Endothelial cell of umbilical vein (primary cell): ENCODE measurements at regions not wholly inside any gene's neighbourhood (a gene's known extent, or its start where the extent isn't known, plus 50 kb on each side); places are given as distances from the start of the nearest gene placed in this dataset.

Experiments used
- BruUV-seq: library from RNA; stranded (reverse); fragments of 400-500 nt; replicated peaks from 2 replicates; lab custom pipeline; 2021; lab: Mats Ljungman, UMichigan
- CTCF ChIA-PET: fragments of 300-600, 350-600 bp; sonication (Branson Sonifier 250); formaldehyde crosslinking; loops from one replicate; lab custom pipeline; 2021; ENCODE audit warnings: antibody characterized with exemption, inconsistent platforms; lab: Charles Lee
- POLR2A ChIA-PET: fragments of 300-600, 350-600 bp; sonication (Branson Sonifier 250); formaldehyde crosslinking; loops from one replicate; lab custom pipeline; 2021; ENCODE audit warnings: antibody characterized with exemption, inconsistent platforms; lab: Charles Lee
- DNase-seq: peaks from one replicate; pipeline ENCODE4 v3.0.0-alpha.2; 2011; ENCODE audit warnings: low read depth, low spot score
- FAIRE-seq: peaks from 2 replicates; lab custom pipeline; 2011; peaks lifted over from hg19 to GRCh38; lab: Jason Lieb, UNC
- H2AFZ ChIP-seq: 2 replicates; pipeline ENCODE4 v1.6.0; 2012; ENCODE audit warnings: low read depth, low read length, control low read depth, inconsistent platforms
- H3K27ac ChIP-seq: 2 replicates; pipeline ENCODE4 v1.5.1; 2011; ENCODE audit warnings: low read depth, mild to moderate bottlenecking, control low read depth, low read length, moderate library complexity; ENCODE audit not compliant: insufficient read depth
- H3K27me3 ChIP-seq, 2 experiments: 2 replicates each; pipeline versions ENCODE4 v1.6.0 to v1.6.1; 2011; ENCODE audit warnings: low read length in 2 of 2, mixed read lengths in 1 of 2; ENCODE audit not compliant: control insufficient read depth in 2 of 2, insufficient read depth in 2 of 2
- H3K36me3 ChIP-seq, 2 experiments: 2 replicates in 1 of 2; 3 replicates in 1 of 2; pipeline ENCODE4 v1.5.1; 2011; ENCODE audit warnings: low read length in 2 of 2, mild to moderate bottlenecking in 1 of 2, moderate library complexity in 1 of 2; ENCODE audit not compliant: control insufficient read depth in 2 of 2, insufficient read depth in 2 of 2; ENCODE audit errors: extremely low read depth in 1 of 2
- H3K4me1 ChIP-seq: 3 replicates; pipeline ENCODE4 v1.5.1; 2011; ENCODE audit warnings: mild to moderate bottlenecking, low read length; ENCODE audit not compliant: control insufficient read depth, insufficient read depth; ENCODE audit errors: extremely low read depth
- H3K4me2 ChIP-seq: 2 replicates; pipeline ENCODE4 v1.6.1; 2011; ENCODE audit warnings: low read length, control low read depth, mixed read lengths; ENCODE audit not compliant: insufficient read depth
- H3K4me3 ChIP-seq, 3 experiments: fragments of 200-600 bp in 1 of 3; sonication (generic), shearing (Covaris generic) in 1 of 3; replicated peaks in 1 of 3; 2 replicates each; pipeline ENCODE4 v1.5.1; 2011 to 2016; ENCODE audit warnings: control low read depth in 3 of 3, low read length in 3 of 3, mild to moderate bottlenecking in 2 of 3, inconsistent platforms in 1 of 3, low read depth in 1 of 3, moderate library complexity in 1 of 3; ENCODE audit not compliant: insufficient read depth in 1 of 3
- H3K79me2 ChIP-seq: 2 replicates; pipeline ENCODE4 v1.6.0; 2012; ENCODE audit warnings: low read length, inconsistent platforms; ENCODE audit not compliant: control insufficient read depth, insufficient read depth
- H3K9ac ChIP-seq: replicated peaks from 2 replicates; pipeline ENCODE3; 2011; ENCODE audit warnings: low read length, control low read depth; ENCODE audit not compliant: insufficient read depth; ENCODE audit errors: extremely low read depth
- H3K9me1 ChIP-seq: replicated peaks from 3 replicates; pipeline ENCODE4 v1.6.0; 2011; ENCODE audit warnings: mild to moderate bottlenecking, low read length; ENCODE audit not compliant: control insufficient read depth, insufficient read depth; ENCODE audit errors: extremely low read depth
- H3K9me3 ChIP-seq: replicated peaks from 2 replicates; pipeline ENCODE4 v1.5.1; 2012; ENCODE audit warnings: low read length, inconsistent platforms; ENCODE audit not compliant: control insufficient read depth, insufficient read depth
- H4K20me1 ChIP-seq: replicated peaks from 2 replicates; pipeline ENCODE3; 2011; ENCODE audit warnings: mild to moderate bottlenecking, low read length; ENCODE audit not compliant: control insufficient read depth, insufficient read depth; ENCODE audit errors: extremely low read depth
- CTCF ChIP-seq, 2 donors: IDR thresholded peaks; 1 replicate in 1 of 2; 2 replicates in 1 of 2; pipeline ENCODE4 v1.5.1; 2011; ENCODE audit warnings: low read length in 2 of 2, mild to moderate bottlenecking in 2 of 2, moderate library complexity in 2 of 2, control low read depth in 1 of 2, inconsistent platforms in 1 of 2, low read depth in 1 of 2; ENCODE audit not compliant: insufficient read depth in 1 of 2; ENCODE audit errors: extremely low read depth in 1 of 2
- EZH2 ChIP-seq: IDR thresholded peaks from 2 replicates; pipeline ENCODE4 v1.6.1; 2012; ENCODE audit warnings: borderline replicate concordance, low read depth, mild to moderate bottlenecking, moderate library complexity, low read length, inconsistent platforms; ENCODE audit not compliant: severe bottlenecking
- FOS ChIP-seq: IDR thresholded peaks from 2 replicates; pipeline ENCODE4 v1.6.1; 2011; ENCODE audit warnings: mild to moderate bottlenecking, low read length, moderate library complexity, borderline replicate concordance; ENCODE audit not compliant: insufficient read depth
- GATA2 ChIP-seq: IDR thresholded peaks from 2 replicates; pipeline ENCODE4 v1.7.0; 2011; ENCODE audit warnings: low read depth, mild to moderate bottlenecking, moderate library complexity, mixed read lengths, low read length; ENCODE audit not compliant: insufficient read length, insufficient read depth
- JUN ChIP-seq: IDR thresholded peaks from 2 replicates; pipeline ENCODE4 v1.6.1; 2011; ENCODE audit warnings: borderline replicate concordance, low read depth; ENCODE audit not compliant: insufficient read length, insufficient read depth
- MYC ChIP-seq: IDR thresholded peaks from one replicate; pipeline ENCODE4 v1.6.1; 2011; ENCODE audit warnings: mild to moderate bottlenecking, low read depth, low read length
- POLR2A ChIP-seq: IDR thresholded peaks from 2 replicates; pipeline ENCODE4 v1.6.1; 2012; ENCODE audit warnings: low read depth, mild to moderate bottlenecking, control low read depth, low read length
- POLR2AphosphoS5 ChIP-seq: IDR thresholded peaks from 2 replicates; pipeline ENCODE4 v1.6.1; 2012; ENCODE audit warnings: low read depth, mild to moderate bottlenecking, control low read depth, low read length, moderate library complexity; ENCODE audit not compliant: insufficient read depth
- dilution Hi-C: fragments of 300-500 bp; cut with MboI; formaldehyde crosslinking; loops from one replicate; pipeline ENCODE4 v1.15.0; 2019; ENCODE audit warnings: low sequenced_read_pairs; ENCODE audit not compliant: extremely low pct_ligation_motif_present
- intact Hi-C: fragments of 100-400 bp; cut with micrococcal nuclease; formaldehyde crosslinking; loops from one replicate; pipeline ENCODE4 v1.10.0; 2022
- TF ChIP-seq, protein P1 (sequence below): IDR thresholded peaks from 2 replicates; pipeline ENCODE4 v1.6.1; 2011; ENCODE audit not compliant: insufficient read depth, insufficient read length

- peaks cover 0 to 2% of the 10 kb centered on the region in 2 experiments for H3K27me3 ChIP-seq
- peaks cover 22% of the 10 kb centered on the region for H3K4me1 ChIP-seq
- H3K9me3 ChIP-seq: no peaks in the 10 kb centered on the region
- no peak overlapping the region for H3K4me2 ChIP-seq
- dilution Hi-C loops (no loop called here), intact Hi-C loops (no loop called here)
- ChIA-PET POLR2A (no interaction called here), CTCF (interaction anchor here (0.9 to 1.1 kb wide), 4 partner anchors 8 to 323 kb away, joined by 3 read pairs; no protein-coding TSS in a partner anchor)
- H3K9ac ChIP-seq: no peak overlapping the region
- no peaks in the 10 kb centered on the region for H3K9me1 ChIP-seq
- H3K4me3 ChIP-seq: no peak overlapping the region
- BruUV-seq: no TSS peak
- no peak overlapping the region for H3K27ac ChIP-seq
- no peaks in the 10 kb centered on the region for H3K79me2 ChIP-seq
- no peaks in the 10 kb centered on the region for H4K20me1 ChIP-seq
- no peaks in the 10 kb centered on the region for H3K36me3 ChIP-seq
- DNase-seq (no peak), FAIRE-seq (no peak)
- no peak for TF ChIP-seq JUN
- no peak for TF ChIP-seq CTCF (IDR thresholded peaks at IDR 0.05; ENCODE audit: extremely low read depth in 1 of 2, insufficient read depth in 1 of 2, low read depth in 1 of 2, low read length in 2 of 2)
- TF ChIP-seq FOS: no peak
- TF ChIP-seq, protein P1, sequence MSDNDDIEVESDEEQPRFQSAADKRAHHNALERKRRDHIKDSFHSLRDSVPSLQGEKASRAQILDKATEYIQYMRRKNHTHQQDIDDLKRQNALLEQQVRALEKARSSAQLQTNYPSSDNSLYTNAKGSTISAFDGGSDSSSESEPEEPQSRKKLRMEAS: no peak
- TF ChIP-seq POLR2A: no peak
- no peak for TF ChIP-seq MYC
- TF ChIP-seq GATA2: no peak
- TF ChIP-seq POLR2AphosphoS5: no peak
- no peak for TF ChIP-seq EZH2
- H2AFZ ChIP-seq: no peak overlapping the region
Observed at GRCh38 chr2:160646684-160647444, 153.3 kb upstream of the RBMS1 start.
